ENCODE measurements at regions not wholly inside any gene's neighbourhood (a gene's known extent, or its start where the extent isn't known, plus 50 kb on each side); places are given as distances from the start of the nearest gene placed in this dataset.

DNA sequence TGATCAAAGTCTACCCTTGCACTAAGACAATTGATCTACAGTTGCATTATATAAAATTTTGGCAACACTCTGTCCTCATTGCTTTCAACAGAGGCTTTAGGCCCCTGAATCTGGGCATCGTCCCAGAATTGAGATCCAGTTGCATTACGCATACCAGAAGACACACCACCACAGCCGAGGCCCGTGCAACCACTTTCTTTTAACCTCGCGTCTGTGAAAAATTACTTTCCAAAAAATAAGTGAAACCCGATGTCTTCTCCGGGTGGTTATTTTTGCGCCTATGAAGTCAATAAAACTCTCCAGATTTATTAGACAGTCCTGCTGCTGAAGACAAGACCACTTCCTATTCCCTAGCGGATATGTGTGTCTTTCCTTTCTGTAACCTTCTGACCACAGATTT, 52.1 kb upstream of the NFIB start:
- no peak for TF ChIP-seq EZH2 (IDR thresholded peaks at IDR 0.05; ENCODE audit: low read depth, unreplicated experiment)
- no peak for TF ChIP-seq EZH2phosphoT487 (IDR thresholded peaks at IDR 0.05; ENCODE audit: unreplicated experiment)
- TF ChIP-seq, protein P1, sequence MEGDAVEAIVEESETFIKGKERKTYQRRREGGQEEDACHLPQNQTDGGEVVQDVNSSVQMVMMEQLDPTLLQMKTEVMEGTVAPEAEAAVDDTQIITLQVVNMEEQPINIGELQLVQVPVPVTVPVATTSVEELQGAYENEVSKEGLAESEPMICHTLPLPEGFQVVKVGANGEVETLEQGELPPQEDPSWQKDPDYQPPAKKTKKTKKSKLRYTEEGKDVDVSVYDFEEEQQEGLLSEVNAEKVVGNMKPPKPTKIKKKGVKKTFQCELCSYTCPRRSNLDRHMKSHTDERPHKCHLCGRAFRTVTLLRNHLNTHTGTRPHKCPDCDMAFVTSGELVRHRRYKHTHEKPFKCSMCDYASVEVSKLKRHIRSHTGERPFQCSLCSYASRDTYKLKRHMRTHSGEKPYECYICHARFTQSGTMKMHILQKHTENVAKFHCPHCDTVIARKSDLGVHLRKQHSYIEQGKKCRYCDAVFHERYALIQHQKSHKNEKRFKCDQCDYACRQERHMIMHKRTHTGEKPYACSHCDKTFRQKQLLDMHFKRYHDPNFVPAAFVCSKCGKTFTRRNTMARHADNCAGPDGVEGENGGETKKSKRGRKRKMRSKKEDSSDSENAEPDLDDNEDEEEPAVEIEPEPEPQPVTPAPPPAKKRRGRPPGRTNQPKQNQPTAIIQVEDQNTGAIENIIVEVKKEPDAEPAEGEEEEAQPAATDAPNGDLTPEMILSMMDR (conservative IDR thresholded peaks at IDR 0.05; ENCODE audit: low read depth in 2 of 2), result no peak
- TF ChIP-seq, protein P2, sequence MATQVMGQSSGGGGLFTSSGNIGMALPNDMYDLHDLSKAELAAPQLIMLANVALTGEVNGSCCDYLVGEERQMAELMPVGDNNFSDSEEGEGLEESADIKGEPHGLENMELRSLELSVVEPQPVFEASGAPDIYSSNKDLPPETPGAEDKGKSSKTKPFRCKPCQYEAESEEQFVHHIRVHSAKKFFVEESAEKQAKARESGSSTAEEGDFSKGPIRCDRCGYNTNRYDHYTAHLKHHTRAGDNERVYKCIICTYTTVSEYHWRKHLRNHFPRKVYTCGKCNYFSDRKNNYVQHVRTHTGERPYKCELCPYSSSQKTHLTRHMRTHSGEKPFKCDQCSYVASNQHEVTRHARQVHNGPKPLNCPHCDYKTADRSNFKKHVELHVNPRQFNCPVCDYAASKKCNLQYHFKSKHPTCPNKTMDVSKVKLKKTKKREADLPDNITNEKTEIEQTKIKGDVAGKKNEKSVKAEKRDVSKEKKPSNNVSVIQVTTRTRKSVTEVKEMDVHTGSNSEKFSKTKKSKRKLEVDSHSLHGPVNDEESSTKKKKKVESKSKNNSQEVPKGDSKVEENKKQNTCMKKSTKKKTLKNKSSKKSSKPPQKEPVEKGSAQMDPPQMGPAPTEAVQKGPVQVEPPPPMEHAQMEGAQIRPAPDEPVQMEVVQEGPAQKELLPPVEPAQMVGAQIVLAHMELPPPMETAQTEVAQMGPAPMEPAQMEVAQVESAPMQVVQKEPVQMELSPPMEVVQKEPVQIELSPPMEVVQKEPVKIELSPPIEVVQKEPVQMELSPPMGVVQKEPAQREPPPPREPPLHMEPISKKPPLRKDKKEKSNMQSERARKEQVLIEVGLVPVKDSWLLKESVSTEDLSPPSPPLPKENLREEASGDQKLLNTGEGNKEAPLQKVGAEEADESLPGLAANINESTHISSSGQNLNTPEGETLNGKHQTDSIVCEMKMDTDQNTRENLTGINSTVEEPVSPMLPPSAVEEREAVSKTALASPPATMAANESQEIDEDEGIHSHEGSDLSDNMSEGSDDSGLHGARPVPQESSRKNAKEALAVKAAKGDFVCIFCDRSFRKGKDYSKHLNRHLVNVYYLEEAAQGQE (IDR thresholded peaks at IDR 0.05; ENCODE audit: unreplicated experiment), result no peak
- TF ChIP-seq POLR2AphosphoS5 (IDR thresholded peaks at IDR 0.05; ENCODE audit: low read depth), result no peak
- TF ChIP-seq CREB1 (CRISPR knock-in tag; IDR thresholded peaks at IDR 0.05; ENCODE audit: low read depth), result no peak
- no peak for TF ChIP-seq JUNB (IDR thresholded peaks at IDR 0.05; ENCODE audit: unreplicated experiment)
- no peak for TF ChIP-seq ZNF114 (CRISPR knock-in tag; IDR thresholded peaks at IDR 0.05)
- TF ChIP-seq, protein P3, sequence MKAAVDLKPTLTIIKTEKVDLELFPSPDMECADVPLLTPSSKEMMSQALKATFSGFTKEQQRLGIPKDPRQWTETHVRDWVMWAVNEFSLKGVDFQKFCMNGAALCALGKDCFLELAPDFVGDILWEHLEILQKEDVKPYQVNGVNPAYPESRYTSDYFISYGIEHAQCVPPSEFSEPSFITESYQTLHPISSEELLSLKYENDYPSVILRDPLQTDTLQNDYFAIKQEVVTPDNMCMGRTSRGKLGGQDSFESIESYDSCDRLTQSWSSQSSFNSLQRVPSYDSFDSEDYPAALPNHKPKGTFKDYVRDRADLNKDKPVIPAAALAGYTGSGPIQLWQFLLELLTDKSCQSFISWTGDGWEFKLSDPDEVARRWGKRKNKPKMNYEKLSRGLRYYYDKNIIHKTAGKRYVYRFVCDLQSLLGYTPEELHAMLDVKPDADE (IDR thresholded peaks at IDR 0.05), result no peak
- no peak for TF ChIP-seq NANOG (IDR thresholded peaks at IDR 0.05; ENCODE audit: borderline replicate concordance)
- no peak for TF ChIP-seq ZNF331 (CRISPR knock-in tag; IDR thresholded peaks at IDR 0.05; ENCODE audit: low read depth)
- TF ChIP-seq STAT1 (IDR thresholded peaks at IDR 0.05; ENCODE audit: unreplicated experiment), result no peak
